NT2/D1 (cell line): ENCODE measurements at regions not wholly inside any gene's neighbourhood (a gene's known extent, or its start where the extent isn't known, plus 50 kb on each side); places are given as distances from the start of the nearest gene placed in this dataset.

ENCODE experiments used
- SUZ12 ChIP-seq: IDR thresholded peaks from 2 replicates; pipeline ENCODE4 v1.6.1; 2011; ENCODE audit not compliant: insufficient read length, insufficient read depth; ENCODE audit errors: extremely low read depth
- ZNF274 ChIP-seq: IDR thresholded peaks from 2 replicates; pipeline ENCODE4 v1.6.1; 2011; ENCODE audit warnings: mild to moderate bottlenecking, low read depth, low read length

DNA sequence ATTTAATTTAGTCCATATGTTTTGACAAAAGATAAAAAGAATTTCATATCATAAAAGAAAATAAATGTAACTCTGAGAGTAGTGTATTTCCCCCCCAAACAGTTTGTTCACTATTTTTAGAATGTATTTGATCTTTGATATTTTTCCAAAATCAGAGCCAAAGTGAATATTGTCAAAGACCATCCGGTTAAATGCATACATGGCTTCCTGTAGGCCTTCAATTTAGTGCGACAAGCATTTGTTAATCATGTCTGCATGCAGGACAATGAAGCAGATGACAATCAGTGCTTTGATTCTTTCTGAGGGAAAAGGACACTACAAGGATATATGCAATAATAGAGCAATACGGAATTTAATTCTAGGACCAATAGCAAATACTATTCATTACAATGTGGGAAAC lies 79.8 kb downstream of the ACTBL2 start:
- no peak for TF ChIP-seq ZNF274
- TF ChIP-seq SUZ12 = no peak
